D721Med (cell line): ENCODE measurements at regions not wholly inside any gene's neighbourhood (a gene's known extent, or its start where the extent isn't known, plus 50 kb on each side); places are given as distances from the start of the nearest gene placed in this dataset.

ENCODE experiments used
- DNase-seq: peaks from one replicate; pipeline ENCODE4 v3.0.0; 2011; ENCODE audit warnings: low spot score; ENCODE audit not compliant: insufficient read length
- FAIRE-seq: peaks from 2 replicates; lab custom pipeline; 2011; peaks lifted over from hg19 to GRCh38; lab: Jason Lieb, UNC
- TF ChIP-seq, protein P1 (sequence below): IDR thresholded peaks from 2 replicates; pipeline ENCODE4 v1.5.1; 2012; ENCODE audit warnings: mild to moderate bottlenecking, control low read depth; ENCODE audit not compliant: insufficient read depth; ENCODE audit errors: missing control alignments

- DNase-seq (no peak), FAIRE-seq (no peak)
- TF ChIP-seq, protein P1, sequence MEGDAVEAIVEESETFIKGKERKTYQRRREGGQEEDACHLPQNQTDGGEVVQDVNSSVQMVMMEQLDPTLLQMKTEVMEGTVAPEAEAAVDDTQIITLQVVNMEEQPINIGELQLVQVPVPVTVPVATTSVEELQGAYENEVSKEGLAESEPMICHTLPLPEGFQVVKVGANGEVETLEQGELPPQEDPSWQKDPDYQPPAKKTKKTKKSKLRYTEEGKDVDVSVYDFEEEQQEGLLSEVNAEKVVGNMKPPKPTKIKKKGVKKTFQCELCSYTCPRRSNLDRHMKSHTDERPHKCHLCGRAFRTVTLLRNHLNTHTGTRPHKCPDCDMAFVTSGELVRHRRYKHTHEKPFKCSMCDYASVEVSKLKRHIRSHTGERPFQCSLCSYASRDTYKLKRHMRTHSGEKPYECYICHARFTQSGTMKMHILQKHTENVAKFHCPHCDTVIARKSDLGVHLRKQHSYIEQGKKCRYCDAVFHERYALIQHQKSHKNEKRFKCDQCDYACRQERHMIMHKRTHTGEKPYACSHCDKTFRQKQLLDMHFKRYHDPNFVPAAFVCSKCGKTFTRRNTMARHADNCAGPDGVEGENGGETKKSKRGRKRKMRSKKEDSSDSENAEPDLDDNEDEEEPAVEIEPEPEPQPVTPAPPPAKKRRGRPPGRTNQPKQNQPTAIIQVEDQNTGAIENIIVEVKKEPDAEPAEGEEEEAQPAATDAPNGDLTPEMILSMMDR, result no peak
Measured at GRCh38 chr3:16692486-16693344, 87.5 kb upstream of the DAZL start.

- DNase-seq (no peak), FAIRE-seq (no peak)
- TF ChIP-seq, protein P1, result no peak
Measured at GRCh38 chr3:16693820-16694219, 88.6 kb upstream of the DAZL start.

GRCh38 chr3:16695710-16696109 is 90.5 kb upstream of the DAZL start:
- TF ChIP-seq, protein P1, result no peak
- DNase-seq, result no peak
- FAIRE-seq, result no peak

- FAIRE-seq (no peak), DNase-seq (no peak)
- TF ChIP-seq, protein P1, result no peak
Measured at GRCh38 chr3:16697443-16698147, 92.4 kb upstream of the DAZL start.

DNA sequence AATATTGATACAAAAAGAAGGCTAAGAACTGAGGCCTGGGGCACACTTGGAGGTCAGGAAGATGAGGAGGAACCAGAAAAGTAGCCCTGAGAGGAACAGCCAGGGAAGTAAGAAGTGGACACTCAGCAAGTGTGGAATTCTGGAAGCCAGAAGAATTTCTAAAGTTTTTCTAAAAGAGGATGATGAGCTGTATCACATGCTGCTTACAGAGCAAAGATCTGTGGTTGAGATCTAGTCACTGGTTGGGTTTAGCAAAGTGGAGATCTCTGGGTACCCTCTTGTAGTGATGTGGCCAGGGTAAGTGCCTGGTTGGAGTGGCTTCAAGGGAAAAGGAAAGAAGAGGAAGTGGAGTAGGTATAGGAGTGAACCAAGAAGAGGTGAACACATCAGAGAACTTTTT is 95.4 kb upstream of the DAZL start:
- no peak for FAIRE-seq
- TF ChIP-seq, protein P1, result no peak
- DNase-seq, result no peak

DNA sequence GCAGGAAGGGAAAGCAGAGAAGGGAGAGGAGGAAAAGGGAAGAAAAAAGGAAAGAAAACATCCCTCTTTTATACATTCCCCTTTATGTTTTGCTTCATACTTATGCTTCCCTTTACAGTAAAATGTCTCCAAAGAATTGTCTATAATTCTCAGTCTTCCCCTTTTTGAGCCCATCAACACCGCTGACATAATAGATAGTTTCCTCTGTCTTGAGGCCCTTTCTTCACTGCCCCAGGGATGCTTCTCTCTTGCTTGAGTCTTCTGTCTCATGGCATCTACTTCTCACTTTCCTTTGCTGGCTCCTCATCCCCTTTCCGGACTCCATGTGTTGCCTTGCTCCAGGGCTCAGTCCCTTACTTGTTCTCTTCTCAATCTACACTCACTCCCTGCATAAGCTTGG is 99.7 kb upstream of the DAZL start:
- FAIRE-seq, result no peak
- no peak for DNase-seq
- TF ChIP-seq, protein P1, result no peak
